ENCODE measurements at regions not wholly inside any gene's neighbourhood (a gene's known extent, or its start where the extent isn't known, plus 50 kb on each side); places are given as distances from the start of the nearest gene placed in this dataset.

DNA sequence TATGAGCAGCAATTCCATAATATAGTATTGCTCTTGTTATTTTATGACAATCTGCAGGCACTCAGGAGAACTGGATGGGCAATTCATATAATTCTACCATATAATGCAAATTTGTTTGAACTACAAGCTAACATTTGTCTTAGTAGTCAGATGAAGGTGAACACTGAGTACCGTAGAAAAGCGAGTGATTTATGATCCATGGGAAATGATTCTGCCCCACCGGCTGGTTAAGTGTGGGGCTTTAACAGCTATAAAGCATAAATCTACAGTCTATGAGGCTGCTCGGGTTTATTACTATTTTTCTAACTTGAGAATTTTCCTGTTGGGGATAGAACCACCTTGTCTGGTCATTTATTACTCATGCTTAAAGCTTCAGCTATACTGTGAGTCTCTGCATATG, 275.5 kb downstream of the PCDH10 start (continued):
- TF ChIP-seq, protein P1, sequence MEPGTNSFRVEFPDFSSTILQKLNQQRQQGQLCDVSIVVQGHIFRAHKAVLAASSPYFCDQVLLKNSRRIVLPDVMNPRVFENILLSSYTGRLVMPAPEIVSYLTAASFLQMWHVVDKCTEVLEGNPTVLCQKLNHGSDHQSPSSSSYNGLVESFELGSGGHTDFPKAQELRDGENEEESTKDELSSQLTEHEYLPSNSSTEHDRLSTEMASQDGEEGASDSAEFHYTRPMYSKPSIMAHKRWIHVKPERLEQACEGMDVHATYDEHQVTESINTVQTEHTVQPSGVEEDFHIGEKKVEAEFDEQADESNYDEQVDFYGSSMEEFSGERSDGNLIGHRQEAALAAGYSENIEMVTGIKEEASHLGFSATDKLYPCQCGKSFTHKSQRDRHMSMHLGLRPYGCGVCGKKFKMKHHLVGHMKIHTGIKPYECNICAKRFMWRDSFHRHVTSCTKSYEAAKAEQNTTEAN (CRISPR knock-in tag; IDR thresholded peaks at IDR 0.05), result no peak

DNA sequence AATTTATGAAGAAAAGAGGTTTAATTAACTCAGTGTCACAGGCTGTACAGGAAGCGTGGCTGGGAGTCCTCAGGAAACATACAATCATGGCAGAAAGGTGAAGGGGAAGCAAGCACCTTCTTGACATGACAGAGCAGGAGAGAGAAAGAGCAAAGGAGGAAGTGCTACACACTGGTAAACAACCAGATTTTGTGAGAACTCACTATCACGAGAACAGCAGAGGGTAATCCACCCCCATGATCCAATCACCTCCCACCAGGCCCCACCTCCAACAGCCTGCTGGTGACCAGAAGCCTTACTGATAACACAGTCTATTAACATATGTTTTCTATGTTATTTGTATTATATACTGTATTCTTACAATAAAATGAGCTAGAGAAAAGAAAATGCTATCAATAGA, 254.8 kb downstream of the PCDH10 start:
- Mint-ChIP-seq H3K9me3 (peaks cover 4% of the 10 kb centered on the region; the same call in 1 of the 2 replicates), H3K27ac (no peak overlapping the region), H3K27me3 (ENCODE audit: low read depth) (no peaks in the 10 kb centered on the region), H3K4me1 (peaks cover 9% of the 10 kb centered on the region; the same call in 1 of the 2 replicates), H3K36me3 (no peaks in the 10 kb centered on the region), H3K4me3 (no peak overlapping the region)
- ChIA-PET CTCF (no interaction called here), POLR2A (no interaction called here)
- DNase-seq (ENCODE audit: low spot score) (no peak), ATAC-seq (no peak)
- TF ChIP-seq, protein P2, sequence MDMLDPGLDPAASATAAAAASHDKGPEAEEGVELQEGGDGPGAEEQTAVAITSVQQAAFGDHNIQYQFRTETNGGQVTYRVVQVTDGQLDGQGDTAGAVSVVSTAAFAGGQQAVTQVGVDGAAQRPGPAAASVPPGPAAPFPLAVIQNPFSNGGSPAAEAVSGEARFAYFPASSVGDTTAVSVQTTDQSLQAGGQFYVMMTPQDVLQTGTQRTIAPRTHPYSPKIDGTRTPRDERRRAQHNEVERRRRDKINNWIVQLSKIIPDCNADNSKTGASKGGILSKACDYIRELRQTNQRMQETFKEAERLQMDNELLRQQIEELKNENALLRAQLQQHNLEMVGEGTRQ (CRISPR knock-in tag; IDR thresholded peaks at IDR 0.05), result no peak
- TF ChIP-seq, protein P3, sequence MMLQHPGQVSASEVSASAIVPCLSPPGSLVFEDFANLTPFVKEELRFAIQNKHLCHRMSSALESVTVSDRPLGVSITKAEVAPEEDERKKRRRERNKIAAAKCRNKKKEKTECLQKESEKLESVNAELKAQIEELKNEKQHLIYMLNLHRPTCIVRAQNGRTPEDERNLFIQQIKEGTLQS (CRISPR knock-in tag; conservative IDR thresholded peaks at IDR 0.05), result no peak
- TF ChIP-seq ZNF317 (CRISPR knock-in tag; IDR thresholded peaks at IDR 0.05; ENCODE audit: borderline replicate concordance, low read depth) (no peak), OVOL2 (CRISPR knock-in tag; IDR thresholded peaks at IDR 0.05; ENCODE audit: borderline replicate concordance) (no peak), SMAD3 (CRISPR knock-in tag; IDR thresholded peaks at IDR 0.05; ENCODE audit: borderline replicate concordance) (no peak), ZNF416 (CRISPR knock-in tag; IDR thresholded peaks at IDR 0.05) (no peak), FOXK1 (CRISPR knock-in tag; IDR thresholded peaks at IDR 0.05) (no peak)
- TF ChIP-seq, protein P4, sequence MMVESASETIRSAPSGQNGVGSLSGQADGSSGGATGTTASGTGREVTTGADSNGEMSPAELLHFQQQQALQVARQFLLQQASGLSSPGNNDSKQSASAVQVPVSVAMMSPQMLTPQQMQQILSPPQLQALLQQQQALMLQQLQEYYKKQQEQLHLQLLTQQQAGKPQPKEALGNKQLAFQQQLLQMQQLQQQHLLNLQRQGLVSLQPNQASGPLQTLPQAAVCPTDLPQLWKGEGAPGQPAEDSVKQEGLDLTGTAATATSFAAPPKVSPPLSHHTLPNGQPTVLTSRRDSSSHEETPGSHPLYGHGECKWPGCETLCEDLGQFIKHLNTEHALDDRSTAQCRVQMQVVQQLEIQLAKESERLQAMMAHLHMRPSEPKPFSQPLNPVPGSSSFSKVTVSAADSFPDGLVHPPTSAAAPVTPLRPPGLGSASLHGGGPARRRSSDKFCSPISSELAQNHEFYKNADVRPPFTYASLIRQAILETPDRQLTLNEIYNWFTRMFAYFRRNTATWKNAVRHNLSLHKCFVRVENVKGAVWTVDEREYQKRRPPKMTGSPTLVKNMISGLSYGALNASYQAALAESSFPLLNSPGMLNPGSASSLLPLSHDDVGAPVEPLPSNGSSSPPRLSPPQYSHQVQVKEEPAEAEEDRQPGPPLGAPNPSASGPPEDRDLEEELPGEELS (CRISPR knock-in tag; IDR thresholded peaks at IDR 0.05), result no peak
- TF ChIP-seq, protein P5, sequence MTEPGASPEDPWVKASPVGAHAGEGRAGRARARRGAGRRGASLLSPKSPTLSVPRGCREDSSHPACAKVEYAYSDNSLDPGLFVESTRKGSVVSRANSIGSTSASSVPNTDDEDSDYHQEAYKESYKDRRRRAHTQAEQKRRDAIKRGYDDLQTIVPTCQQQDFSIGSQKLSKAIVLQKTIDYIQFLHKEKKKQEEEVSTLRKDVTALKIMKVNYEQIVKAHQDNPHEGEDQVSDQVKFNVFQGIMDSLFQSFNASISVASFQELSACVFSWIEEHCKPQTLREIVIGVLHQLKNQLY (CRISPR knock-in tag; IDR thresholded peaks at IDR 0.05), result no peak

DNA sequence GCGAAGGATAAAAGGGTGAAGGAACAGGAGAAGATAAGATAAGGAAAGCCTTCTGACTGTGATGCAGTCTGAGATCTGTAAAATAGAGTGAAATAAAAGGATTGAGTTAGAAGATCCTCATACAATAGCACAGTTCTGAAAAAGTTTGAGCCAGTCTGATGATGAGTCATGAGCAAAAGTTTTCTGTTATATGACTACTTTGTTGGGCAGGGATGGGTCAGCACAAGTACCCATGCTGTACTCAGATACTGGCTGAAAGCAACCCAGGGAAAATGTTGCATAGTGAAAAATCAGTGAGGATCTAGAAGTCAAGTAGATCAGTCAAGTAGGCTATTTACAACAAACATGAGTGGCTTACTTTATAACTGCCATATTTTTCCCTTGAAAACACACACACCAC, 253.5 kb downstream of the PCDH10 start:
- Mint-ChIP-seq H3K4me1 (peaks cover 9% of the 10 kb centered on the region; the same call in 1 of the 2 replicates), H3K4me3 (no peak overlapping the region), H3K9me3 (peaks cover 4% of the 10 kb centered on the region; the same call in 1 of the 2 replicates), H3K27ac (no peak overlapping the region), H3K36me3 (no peaks in the 10 kb centered on the region), H3K27me3 (ENCODE audit: low read depth) (no peaks in the 10 kb centered on the region)
- POLR2A ChIA-PET, result no interaction called here
- DNase-seq (ENCODE audit: low spot score) (no peak), ATAC-seq (no peak)
- CTCF ChIA-PET, result no interaction called here
- no peak for TF ChIP-seq ZNF232 (CRISPR knock-in tag; IDR thresholded peaks at IDR 0.05)
- TF ChIP-seq, protein P6, sequence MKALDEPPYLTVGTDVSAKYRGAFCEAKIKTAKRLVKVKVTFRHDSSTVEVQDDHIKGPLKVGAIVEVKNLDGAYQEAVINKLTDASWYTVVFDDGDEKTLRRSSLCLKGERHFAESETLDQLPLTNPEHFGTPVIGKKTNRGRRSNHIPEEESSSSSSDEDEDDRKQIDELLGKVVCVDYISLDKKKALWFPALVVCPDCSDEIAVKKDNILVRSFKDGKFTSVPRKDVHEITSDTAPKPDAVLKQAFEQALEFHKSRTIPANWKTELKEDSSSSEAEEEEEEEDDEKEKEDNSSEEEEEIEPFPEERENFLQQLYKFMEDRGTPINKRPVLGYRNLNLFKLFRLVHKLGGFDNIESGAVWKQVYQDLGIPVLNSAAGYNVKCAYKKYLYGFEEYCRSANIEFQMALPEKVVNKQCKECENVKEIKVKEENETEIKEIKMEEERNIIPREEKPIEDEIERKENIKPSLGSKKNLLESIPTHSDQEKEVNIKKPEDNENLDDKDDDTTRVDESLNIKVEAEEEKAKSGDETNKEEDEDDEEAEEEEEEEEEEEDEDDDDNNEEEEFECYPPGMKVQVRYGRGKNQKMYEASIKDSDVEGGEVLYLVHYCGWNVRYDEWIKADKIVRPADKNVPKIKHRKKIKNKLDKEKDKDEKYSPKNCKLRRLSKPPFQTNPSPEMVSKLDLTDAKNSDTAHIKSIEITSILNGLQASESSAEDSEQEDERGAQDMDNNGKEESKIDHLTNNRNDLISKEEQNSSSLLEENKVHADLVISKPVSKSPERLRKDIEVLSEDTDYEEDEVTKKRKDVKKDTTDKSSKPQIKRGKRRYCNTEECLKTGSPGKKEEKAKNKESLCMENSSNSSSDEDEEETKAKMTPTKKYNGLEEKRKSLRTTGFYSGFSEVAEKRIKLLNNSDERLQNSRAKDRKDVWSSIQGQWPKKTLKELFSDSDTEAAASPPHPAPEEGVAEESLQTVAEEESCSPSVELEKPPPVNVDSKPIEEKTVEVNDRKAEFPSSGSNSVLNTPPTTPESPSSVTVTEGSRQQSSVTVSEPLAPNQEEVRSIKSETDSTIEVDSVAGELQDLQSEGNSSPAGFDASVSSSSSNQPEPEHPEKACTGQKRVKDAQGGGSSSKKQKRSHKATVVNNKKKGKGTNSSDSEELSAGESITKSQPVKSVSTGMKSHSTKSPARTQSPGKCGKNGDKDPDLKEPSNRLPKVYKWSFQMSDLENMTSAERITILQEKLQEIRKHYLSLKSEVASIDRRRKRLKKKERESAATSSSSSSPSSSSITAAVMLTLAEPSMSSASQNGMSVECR (CRISPR knock-in tag; IDR thresholded peaks at IDR 0.05; ENCODE audit: borderline replicate concordance), result no peak
- no peak for TF ChIP-seq EMX1 (CRISPR knock-in tag; IDR thresholded peaks at IDR 0.05)
- TF ChIP-seq, protein P7, sequence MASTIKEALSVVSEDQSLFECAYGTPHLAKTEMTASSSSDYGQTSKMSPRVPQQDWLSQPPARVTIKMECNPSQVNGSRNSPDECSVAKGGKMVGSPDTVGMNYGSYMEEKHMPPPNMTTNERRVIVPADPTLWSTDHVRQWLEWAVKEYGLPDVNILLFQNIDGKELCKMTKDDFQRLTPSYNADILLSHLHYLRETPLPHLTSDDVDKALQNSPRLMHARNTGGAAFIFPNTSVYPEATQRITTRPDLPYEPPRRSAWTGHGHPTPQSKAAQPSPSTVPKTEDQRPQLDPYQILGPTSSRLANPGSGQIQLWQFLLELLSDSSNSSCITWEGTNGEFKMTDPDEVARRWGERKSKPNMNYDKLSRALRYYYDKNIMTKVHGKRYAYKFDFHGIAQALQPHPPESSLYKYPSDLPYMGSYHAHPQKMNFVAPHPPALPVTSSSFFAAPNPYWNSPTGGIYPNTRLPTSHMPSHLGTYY (CRISPR knock-in tag; IDR thresholded peaks at IDR 0.05), result no peak
- TF ChIP-seq, protein P8, sequence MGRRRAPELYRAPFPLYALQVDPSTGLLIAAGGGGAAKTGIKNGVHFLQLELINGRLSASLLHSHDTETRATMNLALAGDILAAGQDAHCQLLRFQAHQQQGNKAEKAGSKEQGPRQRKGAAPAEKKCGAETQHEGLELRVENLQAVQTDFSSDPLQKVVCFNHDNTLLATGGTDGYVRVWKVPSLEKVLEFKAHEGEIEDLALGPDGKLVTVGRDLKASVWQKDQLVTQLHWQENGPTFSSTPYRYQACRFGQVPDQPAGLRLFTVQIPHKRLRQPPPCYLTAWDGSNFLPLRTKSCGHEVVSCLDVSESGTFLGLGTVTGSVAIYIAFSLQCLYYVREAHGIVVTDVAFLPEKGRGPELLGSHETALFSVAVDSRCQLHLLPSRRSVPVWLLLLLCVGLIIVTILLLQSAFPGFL (CRISPR knock-in tag; IDR thresholded peaks at IDR 0.05; ENCODE audit: borderline replicate concordance), result no peak
- TF ChIP-seq GRHL2 (CRISPR knock-in tag; IDR thresholded peaks at IDR 0.05; ENCODE audit: insufficient replicate concordance, severe bottlenecking), result no peak
- no peak for TF ChIP-seq CBFB (CRISPR knock-in tag; IDR thresholded peaks at IDR 0.05; ENCODE audit: low read depth)
- TF ChIP-seq HMGA2 (CRISPR knock-in tag; IDR thresholded peaks at IDR 0.05), result no peak
- TF ChIP-seq ZNF317 (CRISPR knock-in tag; IDR thresholded peaks at IDR 0.05; ENCODE audit: borderline replicate concordance, low read depth), result no peak
- TF ChIP-seq, protein P3 (CRISPR knock-in tag; conservative IDR thresholded peaks at IDR 0.05), result no peak

Data from WTC11 (cell line).